ENCODE measurements at regions not wholly inside any gene's neighbourhood (a gene's known extent, or its start where the extent isn't known, plus 50 kb on each side); places are given as distances from the start of the nearest gene placed in this dataset.

DNA sequence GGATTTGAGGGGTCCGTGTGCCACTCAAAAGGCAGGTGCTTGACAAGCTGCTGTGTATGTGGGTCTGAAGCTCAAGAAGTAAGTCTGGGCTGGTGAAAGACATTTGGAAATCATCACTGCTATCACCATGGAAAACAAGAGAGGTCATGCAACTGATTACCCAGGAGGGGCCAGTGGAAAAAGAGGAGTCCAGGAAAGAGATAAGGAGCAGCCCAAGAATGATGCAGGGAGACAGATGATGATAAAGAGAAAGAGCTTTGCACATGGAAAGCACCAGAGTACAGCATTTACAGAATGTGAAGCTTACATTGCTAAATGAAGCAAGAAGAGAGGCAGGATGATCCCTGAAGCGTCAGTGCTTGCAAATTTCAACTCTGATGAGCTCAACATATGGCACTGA is 203.2 kb downstream of the SETD4 start:
- TF ChIP-seq, protein P1, sequence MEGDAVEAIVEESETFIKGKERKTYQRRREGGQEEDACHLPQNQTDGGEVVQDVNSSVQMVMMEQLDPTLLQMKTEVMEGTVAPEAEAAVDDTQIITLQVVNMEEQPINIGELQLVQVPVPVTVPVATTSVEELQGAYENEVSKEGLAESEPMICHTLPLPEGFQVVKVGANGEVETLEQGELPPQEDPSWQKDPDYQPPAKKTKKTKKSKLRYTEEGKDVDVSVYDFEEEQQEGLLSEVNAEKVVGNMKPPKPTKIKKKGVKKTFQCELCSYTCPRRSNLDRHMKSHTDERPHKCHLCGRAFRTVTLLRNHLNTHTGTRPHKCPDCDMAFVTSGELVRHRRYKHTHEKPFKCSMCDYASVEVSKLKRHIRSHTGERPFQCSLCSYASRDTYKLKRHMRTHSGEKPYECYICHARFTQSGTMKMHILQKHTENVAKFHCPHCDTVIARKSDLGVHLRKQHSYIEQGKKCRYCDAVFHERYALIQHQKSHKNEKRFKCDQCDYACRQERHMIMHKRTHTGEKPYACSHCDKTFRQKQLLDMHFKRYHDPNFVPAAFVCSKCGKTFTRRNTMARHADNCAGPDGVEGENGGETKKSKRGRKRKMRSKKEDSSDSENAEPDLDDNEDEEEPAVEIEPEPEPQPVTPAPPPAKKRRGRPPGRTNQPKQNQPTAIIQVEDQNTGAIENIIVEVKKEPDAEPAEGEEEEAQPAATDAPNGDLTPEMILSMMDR (IDR thresholded peaks at IDR 0.05 in 4 of 5, conservative IDR thresholded peaks at IDR 0.05 in 1 of 5) = no peak
- no peak for TF ChIP-seq POLR2A (IDR thresholded peaks at IDR 0.05)
